HG03095 (cell line): ENCODE measurements at regions not wholly inside any gene's neighbourhood (a gene's known extent, or its start where the extent isn't known, plus 50 kb on each side); places are given as distances from the start of the nearest gene placed in this dataset.

Source experiments
- ATAC-seq: cut with Tn5 transposase; IDR thresholded peaks from one replicate; pipeline ENCODE4 v1.9.1; 2021; ENCODE audit warnings: moderate library complexity; ENCODE audit not compliant: unreplicated experiment

GRCh38 chr2:57893786-57894185 is 152.8 kb upstream of the VRK2 start:
- no peak for ATAC-seq

GRCh38 chr2:57894381-57894780 is 152.2 kb upstream of the VRK2 start:
- ATAC-seq = no peak

- no peak for ATAC-seq
Measured at GRCh38 chr2:57897920-57898319, 148.7 kb upstream of the VRK2 start.

GRCh38 chr2:57899898-57900297 is 146.7 kb upstream of the VRK2 start:
- no peak for ATAC-seq

GRCh38 chr2:57902578-57902977 is 144.0 kb upstream of the VRK2 start:
- no peak for ATAC-seq

GRCh38 chr2:57906152-57906732 is 140.4 kb upstream of the VRK2 start:
- peak; percentile 67 for ATAC-seq

- no peak for ATAC-seq
Measured at GRCh38 chr2:57907411-57907810, 139.2 kb upstream of the VRK2 start.

- ATAC-seq = peak; percentile 61
Measured at GRCh38 chr2:57908736-57909161, 137.9 kb upstream of the VRK2 start.

- ATAC-seq = no peak
Measured at GRCh38 chr2:57918126-57918525, 128.5 kb upstream of the VRK2 start.

GRCh38 chr2:57920342-57920939 is 126.2 kb upstream of the VRK2 start:
- ATAC-seq = no peak

- no peak for ATAC-seq
Measured at GRCh38 chr2:57934659-57935058, 111.9 kb upstream of the VRK2 start.

GRCh38 chr2:57936216-57936615 is 110.4 kb upstream of the VRK2 start:
- no peak for ATAC-seq

GRCh38 chr2:57937456-57937855 is 109.2 kb upstream of the VRK2 start:
- no peak for ATAC-seq

- ATAC-seq = no peak
Measured at GRCh38 chr2:57941816-57942215, 104.8 kb upstream of the VRK2 start.

- no peak for ATAC-seq
Measured at GRCh38 chr2:57943315-57943714, 103.3 kb upstream of the VRK2 start.

- no peak for ATAC-seq
Measured at GRCh38 chr2:57947398-57947797, 99.2 kb upstream of the VRK2 start.

GRCh38 chr2:57954020-57954419 is 92.6 kb upstream of the VRK2 start:
- no peak for ATAC-seq

GRCh38 chr2:57957238-57957637 is 89.4 kb upstream of the VRK2 start:
- ATAC-seq = no peak

- ATAC-seq = no peak
Measured at GRCh38 chr2:57959390-57959789, 87.2 kb upstream of the VRK2 start.

- no peak for ATAC-seq
Measured at GRCh38 chr2:57962861-57963260, 83.7 kb upstream of the VRK2 start.

GRCh38 chr2:57965219-57965618 is 81.4 kb upstream of the VRK2 start:
- no peak for ATAC-seq

GRCh38 chr2:57965961-57966360 is 80.6 kb upstream of the VRK2 start:
- no peak for ATAC-seq

GRCh38 chr2:57973621-57974186 is 72.9 kb upstream of the VRK2 start:
- ATAC-seq = peak; percentile 57
